ENCODE measurements at regions not wholly inside any gene's neighbourhood (a gene's known extent, or its start where the extent isn't known, plus 50 kb on each side); places are given as distances from the start of the nearest gene placed in this dataset.

- peak; percentile 19 to 62 for DNase-seq (ENCODE audit: low read depth in 2 of 2)
- TF ChIP-seq CTCF (IDR thresholded peaks at IDR 0.05; ENCODE audit: low read depth, low read length): no peak
- no peak overlapping the region for H3K4me3 ChIP-seq (replicated peaks in 1 of 2; ENCODE audit: low read depth in 2 of 2, low read length in 2 of 2)
Measured at GRCh38 chr21:43306911-43307676, 119.8 kb downstream of the SIK1 start.

DNA sequence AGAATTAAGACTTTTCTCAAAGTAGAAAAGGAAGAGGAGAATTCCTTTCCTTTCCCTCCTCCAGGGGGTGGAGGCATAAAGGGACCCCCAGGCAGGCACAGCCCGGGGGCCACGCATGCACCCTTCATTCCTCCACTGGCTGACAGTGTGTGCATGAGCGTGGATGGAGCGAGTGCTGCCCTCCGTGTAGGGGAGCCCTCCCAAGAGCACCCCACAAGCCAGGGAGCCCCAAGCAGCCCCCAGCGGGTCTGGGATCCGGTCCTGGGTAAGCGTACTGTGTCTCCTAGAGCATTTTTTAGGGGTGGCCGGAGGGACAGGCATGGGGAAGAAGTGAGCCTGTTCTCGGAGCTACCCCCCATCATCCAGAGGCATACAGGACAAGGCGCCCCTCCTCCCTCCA is 120.5 kb downstream of the SIK1 start:
- no peak for TF ChIP-seq CTCF (IDR thresholded peaks at IDR 0.05; ENCODE audit: low read depth, low read length)
- no peak for DNase-seq (ENCODE audit: low read depth in 2 of 2)
- H3K4me3 ChIP-seq (replicated peaks in 1 of 2; ENCODE audit: low read depth in 2 of 2, low read length in 2 of 2): no peak overlapping the region

GRCh38 chr21:43305811-43306311 is 121.1 kb downstream of the SIK1 start:
- no peak for DNase-seq (ENCODE audit: low read depth in 2 of 2)
- TF ChIP-seq CTCF (IDR thresholded peaks at IDR 0.05; ENCODE audit: low read depth, low read length): no peak
- H3K4me3 ChIP-seq (replicated peaks in 1 of 2; ENCODE audit: low read depth in 2 of 2, low read length in 2 of 2): no peak overlapping the region

DNA sequence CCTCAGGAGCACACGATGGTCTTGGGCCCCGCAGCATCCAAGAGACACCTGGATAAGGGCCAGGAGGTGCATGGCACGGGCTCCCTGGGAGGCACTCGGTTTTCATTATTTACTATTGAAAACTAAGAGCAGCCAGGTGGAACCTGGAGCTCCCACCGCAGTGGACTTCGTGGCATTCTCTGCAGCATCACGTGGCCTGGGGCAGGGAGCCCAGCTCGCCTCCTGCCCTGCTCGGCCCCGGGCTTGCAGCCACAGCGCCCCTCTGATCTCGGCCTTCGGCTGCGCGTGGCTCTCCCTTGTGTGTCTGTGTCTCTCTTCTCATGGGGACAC is 121.6 kb downstream of the SIK1 start:
- H3K4me3 ChIP-seq (replicated peaks in 1 of 2; ENCODE audit: low read depth in 2 of 2, low read length in 2 of 2): no peak overlapping the region
- no peak for TF ChIP-seq CTCF (IDR thresholded peaks at IDR 0.05; ENCODE audit: low read depth, low read length)
- DNase-seq (ENCODE audit: low read depth in 2 of 2): no peak

DNA sequence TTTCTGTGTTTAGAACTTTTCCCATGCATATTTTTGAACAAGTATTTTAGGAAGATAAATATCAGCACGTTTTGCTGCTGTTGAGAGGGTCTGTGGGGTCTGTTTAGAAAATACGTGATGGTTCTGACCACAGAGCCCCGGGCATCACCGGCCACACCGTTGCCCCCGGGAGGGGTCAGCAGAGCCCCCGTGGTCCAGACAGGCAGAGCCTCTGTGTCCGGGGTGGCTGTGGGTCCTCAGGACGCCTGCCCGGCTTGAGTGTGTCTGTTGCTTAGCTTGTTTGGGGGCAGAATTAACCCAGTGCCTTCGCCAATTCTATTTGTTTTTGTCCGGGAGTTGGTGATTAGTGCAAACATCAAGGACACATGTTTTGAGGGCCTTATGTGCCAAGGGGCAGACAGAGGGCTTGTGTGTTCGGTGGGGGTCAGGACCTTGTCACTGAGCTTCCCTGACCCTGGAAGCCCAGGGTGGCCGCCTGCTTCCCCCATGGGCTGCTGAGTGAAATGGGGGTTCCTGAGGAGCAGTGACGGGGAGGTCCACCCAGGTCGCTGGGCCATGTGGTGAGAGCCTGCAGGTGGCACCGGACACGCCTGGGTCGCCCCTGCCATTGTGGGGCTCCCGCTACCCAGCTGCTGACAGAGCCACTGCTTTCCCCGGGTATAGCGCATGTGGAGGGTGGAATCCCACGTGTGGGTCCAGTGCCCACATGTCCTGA is 122.2 kb downstream of the SIK1 start:
- H3K4me3 ChIP-seq (replicated peaks in 1 of 2; ENCODE audit: low read depth in 2 of 2, low read length in 2 of 2): no peak overlapping the region

DNA sequence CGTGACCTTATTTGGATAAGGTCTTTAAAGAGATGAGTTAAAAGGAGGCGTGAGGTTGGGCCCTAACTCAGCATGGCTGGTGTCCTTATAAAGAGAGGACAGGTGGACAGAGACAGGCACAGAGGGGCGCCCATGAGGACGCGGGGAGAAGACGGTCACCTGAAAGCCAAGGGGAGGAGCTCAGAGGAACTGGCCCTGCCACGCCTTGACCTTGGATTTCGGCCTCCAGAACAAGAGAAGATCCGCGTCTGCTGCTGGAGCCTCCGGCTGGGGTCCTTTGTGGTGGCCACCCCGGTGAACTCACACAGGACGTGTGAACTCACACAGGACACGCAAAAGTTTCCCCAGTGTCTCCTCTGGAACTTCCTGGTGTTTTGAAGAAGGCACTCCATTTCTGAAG is 122.7 kb downstream of the SIK1 start:
- no peak for DNase-seq (ENCODE audit: low read depth in 2 of 2)
- no peak overlapping the region for H3K4me3 ChIP-seq (replicated peaks in 1 of 2; ENCODE audit: low read depth in 2 of 2, low read length in 2 of 2)
- TF ChIP-seq CTCF (IDR thresholded peaks at IDR 0.05; ENCODE audit: low read depth, low read length): no peak

More for the DNA sequence above, 122.2 kb downstream of the SIK1 start:
- DNase-seq (ENCODE audit: low read depth in 2 of 2): no peak
- TF ChIP-seq CTCF (IDR thresholded peaks at IDR 0.05; ENCODE audit: low read depth, low read length): no peak
